Omental fat pad (tissue), 3 donors: ENCODE measurements at regions not wholly inside any gene's neighbourhood (a gene's known extent, or its start where the extent isn't known, plus 50 kb on each side); places are given as distances from the start of the nearest gene placed in this dataset.

ENCODE experiments used
- ATAC-seq: fragments of 150-250 bp; one replicate; pipeline ENCODE4 v1.9.1; 2016; ENCODE audit warnings: mild to moderate bottlenecking, moderate library complexity; ENCODE audit not compliant: low FRiP score
- DNase-seq: peaks from one replicate; pipeline ENCODE4 v3.0.0-alpha.2; 2019; ENCODE audit warnings: low spot score
- TF ChIP-seq, protein P1 (sequence below), 3 donors: fragments of 450-650 bp; IDR thresholded peaks; one replicate each; pipeline ENCODE4 v1.5.1; 2016 to 2017; ENCODE audit warnings: antibody characterized with exemption in 3 of 3, mild to moderate bottlenecking in 3 of 3, moderate library complexity in 2 of 3

DNA sequence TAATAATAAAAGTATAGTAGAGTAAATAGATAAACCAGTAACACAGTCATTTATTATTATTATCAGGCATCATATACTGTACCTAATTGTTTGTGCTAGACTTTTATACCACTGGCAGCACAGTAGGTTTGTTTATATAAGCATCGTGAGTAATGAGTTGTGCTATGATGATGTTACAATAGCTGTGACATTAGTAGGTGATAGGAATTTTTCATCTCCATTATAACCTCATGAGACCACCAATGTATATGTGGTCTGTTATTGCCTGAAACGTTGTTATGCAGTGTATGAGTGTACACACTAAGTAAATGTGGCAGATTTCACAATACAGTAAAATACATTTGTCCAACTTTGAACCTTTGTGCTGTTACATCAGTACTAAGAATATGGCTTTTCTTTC lies 72.7 kb upstream of the SPATA31D4 start:
- ATAC-seq, result no peak
- TF ChIP-seq, protein P1, sequence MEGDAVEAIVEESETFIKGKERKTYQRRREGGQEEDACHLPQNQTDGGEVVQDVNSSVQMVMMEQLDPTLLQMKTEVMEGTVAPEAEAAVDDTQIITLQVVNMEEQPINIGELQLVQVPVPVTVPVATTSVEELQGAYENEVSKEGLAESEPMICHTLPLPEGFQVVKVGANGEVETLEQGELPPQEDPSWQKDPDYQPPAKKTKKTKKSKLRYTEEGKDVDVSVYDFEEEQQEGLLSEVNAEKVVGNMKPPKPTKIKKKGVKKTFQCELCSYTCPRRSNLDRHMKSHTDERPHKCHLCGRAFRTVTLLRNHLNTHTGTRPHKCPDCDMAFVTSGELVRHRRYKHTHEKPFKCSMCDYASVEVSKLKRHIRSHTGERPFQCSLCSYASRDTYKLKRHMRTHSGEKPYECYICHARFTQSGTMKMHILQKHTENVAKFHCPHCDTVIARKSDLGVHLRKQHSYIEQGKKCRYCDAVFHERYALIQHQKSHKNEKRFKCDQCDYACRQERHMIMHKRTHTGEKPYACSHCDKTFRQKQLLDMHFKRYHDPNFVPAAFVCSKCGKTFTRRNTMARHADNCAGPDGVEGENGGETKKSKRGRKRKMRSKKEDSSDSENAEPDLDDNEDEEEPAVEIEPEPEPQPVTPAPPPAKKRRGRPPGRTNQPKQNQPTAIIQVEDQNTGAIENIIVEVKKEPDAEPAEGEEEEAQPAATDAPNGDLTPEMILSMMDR (IDR thresholded peaks at IDR 0.05), result no peak

DNA sequence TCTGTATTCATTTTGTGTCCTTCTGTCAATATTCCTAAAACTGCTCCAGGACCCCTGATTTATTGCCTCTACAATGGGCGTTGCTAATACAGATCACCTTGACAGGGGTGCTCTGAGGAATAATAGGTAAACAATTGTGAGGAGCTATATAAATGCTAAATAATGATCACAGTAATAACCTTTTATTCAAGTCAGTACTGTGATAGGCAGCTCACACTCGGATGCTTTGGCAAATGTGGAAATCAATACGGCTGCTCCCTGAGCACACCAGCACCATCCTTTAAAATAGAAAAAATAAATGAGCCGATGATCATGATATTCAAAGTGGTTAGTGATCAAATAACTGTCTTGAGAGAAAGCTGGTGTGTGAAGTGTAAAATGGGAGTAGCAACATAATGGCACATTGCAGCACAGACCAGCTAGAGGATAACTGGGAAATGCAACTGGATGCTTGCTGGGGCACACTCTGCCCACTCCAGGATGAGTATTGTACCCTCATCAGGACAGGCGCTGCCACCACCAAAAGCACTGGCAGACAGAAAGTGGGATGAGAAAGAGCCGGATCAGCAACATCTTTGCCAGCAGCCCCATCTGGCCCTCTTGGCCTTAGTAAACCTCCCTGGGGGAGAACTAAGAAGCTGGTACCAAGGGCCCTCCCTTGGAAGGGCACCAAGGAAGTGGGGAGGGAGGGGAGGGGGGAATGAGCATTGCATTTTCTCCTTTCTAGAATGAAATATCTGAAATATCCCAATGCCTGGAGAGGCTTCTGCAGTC lies 69.4 kb upstream of the SPATA31D4 start:
- ATAC-seq (no peak), DNase-seq (no peak)
- TF ChIP-seq, protein P1 (IDR thresholded peaks at IDR 0.05), result no peak

More for the DNA sequence above, 72.7 kb upstream of the SPATA31D4 start:
- no peak for DNase-seq

DNA sequence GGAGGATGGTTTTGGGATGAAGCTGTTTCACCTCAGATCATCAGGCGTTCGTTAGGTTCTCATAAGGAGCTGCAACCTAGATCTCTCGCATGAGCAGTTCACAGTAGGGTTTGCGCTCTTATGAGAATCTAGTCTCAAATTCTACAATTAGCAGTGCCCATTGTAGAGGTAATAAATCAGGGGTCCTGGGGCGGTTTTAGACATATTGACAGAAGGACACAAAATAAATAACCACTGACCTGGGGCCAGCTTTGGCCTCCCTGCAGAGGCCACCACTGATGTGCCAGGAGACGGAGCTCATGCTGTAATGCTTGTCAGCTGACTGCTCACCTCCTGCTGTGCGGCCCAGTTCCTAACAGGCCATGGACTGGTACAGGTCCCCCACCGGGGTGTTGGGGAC lies 67.6 kb upstream of the SPATA31D4 start:
- TF ChIP-seq, protein P1 (IDR thresholded peaks at IDR 0.05), result no peak
- ATAC-seq, result no peak
- no peak for DNase-seq

DNA sequence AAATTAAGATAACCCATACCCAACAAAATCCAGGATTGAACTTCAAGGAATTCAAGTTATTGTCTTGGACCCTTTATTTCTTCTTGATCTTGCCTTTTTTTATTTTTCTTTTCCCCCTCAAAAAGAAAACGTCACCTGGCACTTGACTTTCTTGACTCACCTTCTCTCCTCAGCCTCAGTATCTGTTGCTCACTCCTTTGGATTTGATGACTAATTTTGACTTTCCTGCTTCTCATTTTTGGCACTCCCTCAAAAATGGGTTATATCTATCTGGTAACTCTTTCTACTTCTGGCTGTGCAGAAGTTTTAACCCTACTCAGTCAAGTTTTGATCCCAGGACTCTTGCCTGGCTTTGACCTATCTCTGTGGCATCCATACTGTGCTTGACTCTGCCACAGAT lies 66.6 kb upstream of the SPATA31D4 start:
- TF ChIP-seq, protein P1 (IDR thresholded peaks at IDR 0.05), result no peak
- no peak for DNase-seq
- ATAC-seq, result peak; percentile 68

DNA sequence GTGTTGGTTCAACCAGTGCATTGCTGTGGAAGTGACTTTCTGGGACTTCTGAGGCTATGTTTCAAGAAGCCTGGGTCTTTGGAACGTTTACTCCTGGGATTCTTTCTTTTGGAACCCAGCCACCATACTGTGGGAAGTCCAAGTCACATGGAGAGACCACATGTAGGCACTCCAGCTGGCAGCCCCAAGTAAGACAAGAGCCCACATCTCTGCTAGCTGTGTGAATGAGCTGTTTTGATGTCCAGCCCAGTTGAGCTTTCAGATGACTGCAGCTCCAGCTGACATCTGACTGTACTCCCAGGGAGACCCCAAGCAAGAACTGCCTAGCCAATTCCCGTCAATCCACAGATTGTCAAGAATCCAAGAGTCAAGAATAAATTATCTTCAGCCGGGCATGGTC lies 60.1 kb upstream of the SPATA31D4 start:
- DNase-seq (no peak), ATAC-seq (no peak)
- TF ChIP-seq, protein P1 (IDR thresholded peaks at IDR 0.05), result no peak

DNA sequence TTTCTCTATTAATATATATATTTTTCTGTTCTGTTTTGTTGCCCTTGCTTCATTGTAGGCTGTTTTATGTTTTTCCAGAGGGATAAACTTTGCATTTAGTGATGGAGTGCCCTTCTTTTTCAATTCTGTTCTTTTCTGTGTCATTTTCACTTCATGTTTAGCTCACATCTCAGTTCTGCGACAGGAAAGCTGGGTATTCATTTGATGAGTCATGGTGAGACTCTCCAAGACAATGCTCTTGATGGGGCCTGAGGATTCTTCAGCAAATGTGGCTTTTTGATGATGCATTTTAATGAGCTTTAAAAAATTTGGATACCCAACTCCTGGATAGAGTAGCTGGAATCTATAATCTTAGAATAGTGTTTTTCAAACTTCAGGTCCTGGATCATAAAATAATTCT lies 56.5 kb upstream of the SPATA31D4 start:
- no peak for DNase-seq
- no peak for ATAC-seq
- TF ChIP-seq, protein P1 (IDR thresholded peaks at IDR 0.05), result no peak

DNA sequence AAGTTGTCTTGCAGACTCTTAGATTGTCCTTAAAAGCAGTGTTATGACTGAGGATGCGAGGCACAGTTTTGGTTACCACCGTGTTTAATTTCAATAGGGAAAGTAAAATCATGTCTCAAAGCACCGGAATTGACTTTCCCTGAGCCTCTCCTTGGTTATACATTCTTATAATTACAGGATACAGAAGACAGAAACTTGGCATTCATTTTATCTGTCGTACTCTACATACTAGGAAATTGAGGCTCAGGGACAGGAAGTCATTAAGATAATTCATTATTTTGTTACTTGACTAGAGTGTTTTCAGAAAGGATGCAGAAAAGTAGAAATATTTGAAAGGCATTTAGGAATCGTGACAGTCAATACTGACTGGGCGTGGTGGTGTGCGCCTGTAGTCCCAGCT lies 54.0 kb upstream of the SPATA31D4 start:
- TF ChIP-seq, protein P1 (IDR thresholded peaks at IDR 0.05), result no peak
- DNase-seq, result no peak
- ATAC-seq, result no peak
